Stimulated activated CD8-positive, alpha-beta memory T cell treated with anti-CD3 and anti-CD28 coated beads, Interleukin-4, amount 100 ng/mL, for 48 hours (primary cell): ENCODE measurements at regions not wholly inside any gene's neighbourhood (a gene's known extent, or its start where the extent isn't known, plus 50 kb on each side); places are given as distances from the start of the nearest gene placed in this dataset.
"Not testable (repeated sequence)": the region's sequence is repeated elsewhere in the genome, so short reads cannot be mapped to it uniquely, and the experiment has no call there.

Source experiments
- DNase-seq: peaks from one replicate; pipeline ENCODE4 v3.0.0-alpha.2; 2020

- DNase-seq: not testable (repeated sequence)
Measured at GRCh38 chr13:18773988-18774387, 407.6 kb downstream of the TUBA3C start.

DNA sequence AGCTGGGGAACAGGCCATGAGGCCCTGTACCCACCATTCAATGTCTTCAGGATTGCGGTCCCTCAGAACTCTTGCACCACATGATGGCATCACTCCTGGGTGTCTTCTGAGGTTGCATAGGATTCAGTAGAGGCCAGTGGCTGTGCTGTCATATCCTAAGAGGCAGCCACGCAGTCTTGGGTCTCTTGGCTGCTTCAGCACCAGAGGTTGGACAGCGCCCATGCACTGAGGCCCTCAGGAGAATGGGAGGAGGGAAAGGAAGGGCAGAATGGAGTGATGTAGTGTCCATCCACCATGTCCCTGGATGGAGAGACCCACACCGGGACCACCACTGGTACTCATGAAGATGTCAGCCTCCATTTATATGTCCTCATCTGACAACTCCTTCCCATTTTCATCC, 439.9 kb downstream of the TUBA3C start:
- not testable (repeated sequence) for DNase-seq

DNA sequence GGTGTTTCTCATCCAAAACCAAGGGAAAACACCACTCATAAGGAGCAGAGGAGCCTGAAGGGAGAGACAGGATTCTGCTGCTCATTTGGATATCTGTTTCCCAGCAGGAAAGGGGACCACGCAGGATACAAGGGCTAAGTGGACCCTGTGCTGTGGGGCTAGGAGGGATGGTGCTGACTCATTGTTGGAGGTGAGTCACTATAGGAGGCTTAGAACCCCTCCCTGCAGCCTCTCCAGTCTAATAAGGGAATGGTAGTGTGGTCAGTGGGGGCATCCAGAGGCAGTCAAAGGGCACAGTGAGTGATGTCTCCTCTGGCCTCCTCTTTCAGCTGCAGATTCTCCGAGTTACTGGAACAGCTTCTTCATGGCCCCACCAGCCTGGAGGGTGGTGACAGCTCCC, 442.3 kb downstream of the TUBA3C start:
- DNase-seq: no peak

DNA sequence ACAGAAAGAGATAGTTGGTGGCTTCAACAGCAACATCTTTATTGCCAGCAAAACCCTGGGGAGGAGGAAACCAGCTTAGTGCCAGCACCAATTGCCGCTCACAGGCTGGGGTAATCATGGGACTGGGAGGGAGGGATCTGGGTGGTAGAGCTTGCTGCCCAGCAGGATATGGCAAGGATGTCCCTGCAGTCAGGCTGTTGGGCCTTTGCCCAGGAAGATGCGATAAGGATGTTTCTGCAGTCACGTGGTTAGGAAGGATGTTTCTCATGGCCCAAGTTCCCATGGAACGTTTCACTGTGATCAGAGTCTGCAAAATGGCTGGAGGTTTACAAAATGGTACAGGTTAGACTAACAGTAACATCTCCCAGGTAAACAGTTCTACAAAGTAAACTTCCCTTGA, 443.5 kb downstream of the TUBA3C start:
- DNase-seq: not testable (repeated sequence)

DNA sequence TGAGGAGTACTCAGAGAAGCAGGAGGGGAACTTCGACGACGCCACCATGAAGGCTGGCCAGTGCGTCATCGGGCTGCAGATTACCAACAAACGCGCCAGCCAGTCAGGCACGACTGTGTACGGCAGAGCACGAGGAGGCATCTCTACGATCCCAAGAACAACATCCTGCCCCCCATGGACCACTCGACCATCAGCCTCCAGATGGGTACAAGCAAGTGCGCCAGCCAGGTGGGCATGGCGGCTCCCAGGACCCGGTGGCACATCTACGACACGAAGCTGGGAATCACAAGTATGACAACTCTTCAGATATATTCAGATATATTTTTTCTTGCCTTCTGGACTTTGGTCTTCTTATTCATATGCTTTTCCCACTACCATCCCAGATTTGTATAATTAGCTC, 454.5 kb downstream of the TUBA3C start:
- DNase-seq: not testable (repeated sequence)

DNA sequence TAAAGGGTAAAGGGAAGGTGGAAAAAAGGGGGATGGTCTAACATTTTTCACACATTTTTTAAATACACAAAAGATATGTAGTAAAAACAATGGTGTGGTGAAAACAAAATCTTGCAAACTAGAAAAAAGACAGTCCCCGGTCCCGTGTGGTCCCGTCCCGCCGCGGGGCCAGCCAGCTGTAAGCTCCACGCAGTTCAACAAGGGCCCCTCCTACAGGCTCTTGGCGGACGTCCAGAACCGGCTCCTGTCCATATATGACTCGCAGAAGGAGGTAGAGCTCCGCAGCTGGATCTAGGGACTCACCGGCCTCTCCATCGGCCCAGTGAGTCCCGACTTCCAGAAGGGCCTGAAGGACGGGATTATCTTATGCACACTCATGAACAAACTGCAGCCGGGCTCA, 455.1 kb downstream of the TUBA3C start:
- not testable (repeated sequence) for DNase-seq

GRCh38 chr13:18725242-18725822, 456.3 kb downstream of the TUBA3C start:
- DNase-seq: not testable (repeated sequence)

DNA sequence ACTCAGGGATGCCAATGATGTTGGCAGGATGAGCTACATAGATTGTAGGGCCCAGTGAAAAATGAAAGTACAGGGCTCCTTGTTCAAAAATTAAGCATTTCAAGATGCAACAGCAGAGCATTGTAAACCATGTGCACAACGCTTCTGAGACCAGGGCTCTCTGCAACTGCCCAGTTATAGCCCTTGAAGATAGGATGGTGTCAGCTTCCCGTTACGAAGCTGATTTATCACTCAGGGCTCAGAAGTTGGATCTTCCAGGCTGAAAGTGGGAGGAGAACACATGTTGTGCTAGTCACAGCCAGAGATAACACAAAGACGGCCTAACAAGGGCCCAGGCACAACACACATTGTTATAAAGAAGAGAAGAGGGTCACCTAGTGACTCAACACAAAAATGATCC, 466.7 kb downstream of the TUBA3C start:
- no peak for DNase-seq

DNA sequence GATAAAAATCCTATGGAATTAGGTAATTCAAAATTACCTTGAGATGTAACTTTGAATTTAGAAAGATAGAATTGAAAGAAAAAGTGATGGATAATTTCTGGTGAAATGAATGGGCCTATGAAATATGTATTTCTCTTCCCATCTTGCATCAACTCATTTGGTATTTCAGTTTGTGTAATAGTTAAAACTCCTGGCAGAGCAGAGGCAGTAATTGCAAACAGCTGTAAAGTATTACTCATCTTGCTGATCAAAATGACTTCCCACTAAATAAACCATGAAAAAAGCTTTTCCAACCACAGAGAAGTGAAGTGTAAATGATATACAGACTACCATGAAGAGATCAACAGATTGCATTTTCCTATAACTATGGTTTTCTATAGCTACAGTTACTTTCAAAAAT, 471.0 kb downstream of the TUBA3C start:
- not testable (repeated sequence) for DNase-seq

- not testable (repeated sequence) for DNase-seq
Measured at GRCh38 chr13:18706538-18706937, 475.1 kb downstream of the TUBA3C start.

DNA sequence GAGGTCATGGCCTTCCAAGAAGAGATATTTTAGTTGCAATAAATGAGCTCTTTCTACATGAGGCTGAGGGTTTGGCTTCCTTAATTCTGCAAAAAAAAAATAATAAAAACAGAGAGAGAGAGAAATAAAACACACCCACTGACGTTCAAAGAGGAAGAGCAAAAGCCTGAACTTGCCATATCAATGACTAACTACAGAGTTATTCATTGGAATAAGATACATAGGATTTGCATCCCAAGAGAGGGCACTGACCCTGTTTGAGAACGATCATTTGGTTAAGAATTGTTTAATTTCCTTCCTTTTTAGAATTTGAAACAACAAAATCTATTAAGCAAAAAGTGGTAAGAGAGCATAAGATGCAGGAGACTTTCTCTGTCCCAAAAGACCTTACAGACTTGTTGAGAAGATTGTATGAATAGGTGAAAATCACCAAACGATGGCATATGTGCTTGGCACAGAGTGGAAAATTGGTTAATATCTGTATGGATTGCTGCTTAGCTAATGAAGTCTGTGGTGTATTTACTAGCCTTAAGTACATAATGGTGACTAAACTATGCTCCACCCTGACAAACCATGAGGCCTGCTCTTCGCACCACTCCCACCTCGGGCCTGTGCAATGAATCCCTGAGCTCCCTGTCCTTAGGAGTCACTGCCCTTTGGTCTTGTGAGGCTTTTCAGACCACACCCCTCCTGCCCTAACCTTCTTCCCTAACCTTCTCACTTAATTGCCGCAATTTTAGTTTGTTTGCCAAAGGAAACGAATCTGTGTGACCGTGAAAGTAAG, 479.0 kb downstream of the TUBA3C start:
- not testable (repeated sequence) for DNase-seq

- DNase-seq: not testable (repeated sequence)
Measured at GRCh38 chr13:18698332-18698731, 483.3 kb downstream of the TUBA3C start.

- DNase-seq: not testable (repeated sequence)
Measured at GRCh38 chr13:18697851-18698250, 483.8 kb downstream of the TUBA3C start.

DNA sequence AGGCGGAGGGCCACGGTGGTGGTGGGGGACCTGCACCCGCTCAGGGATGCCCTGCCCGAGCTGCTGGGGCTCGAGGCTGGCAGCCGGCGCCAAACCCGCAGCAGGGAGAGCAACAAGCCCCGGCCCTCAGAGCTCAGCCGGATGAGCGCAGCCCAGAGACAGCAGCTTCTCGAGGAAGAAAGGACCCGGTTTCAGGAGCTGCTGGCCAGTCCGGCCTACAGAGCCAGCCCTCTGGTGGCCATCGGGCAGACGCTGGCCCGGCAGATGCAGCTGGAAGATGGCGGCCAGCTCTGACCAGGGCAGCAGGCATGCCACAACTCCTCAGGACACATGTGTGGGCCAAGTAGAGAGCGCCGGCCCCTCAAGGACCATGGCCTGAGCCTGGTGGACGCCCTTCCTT, 484.4 kb downstream of the TUBA3C start:
- DNase-seq: not testable (repeated sequence)

DNA sequence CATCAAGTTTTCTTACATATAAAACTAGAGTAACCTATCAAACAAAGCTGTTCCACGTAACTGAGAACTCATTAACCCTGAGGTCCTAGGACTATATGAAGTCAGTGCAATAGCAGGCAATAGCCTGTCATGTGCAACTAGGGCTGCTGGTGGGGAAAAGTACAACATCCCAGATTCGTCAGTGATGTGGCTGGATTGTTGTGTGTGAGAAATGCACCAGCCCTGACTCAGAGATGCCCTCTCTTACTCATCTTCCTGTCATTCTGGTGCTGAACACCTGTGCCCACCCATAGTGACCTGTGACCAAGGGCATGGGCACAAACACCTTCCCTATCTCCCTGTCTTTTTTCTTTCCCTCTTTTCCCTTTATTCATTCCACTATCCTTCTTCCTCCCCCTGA, 504.2 kb downstream of the TUBA3C start:
- not testable (repeated sequence) for DNase-seq

DNA sequence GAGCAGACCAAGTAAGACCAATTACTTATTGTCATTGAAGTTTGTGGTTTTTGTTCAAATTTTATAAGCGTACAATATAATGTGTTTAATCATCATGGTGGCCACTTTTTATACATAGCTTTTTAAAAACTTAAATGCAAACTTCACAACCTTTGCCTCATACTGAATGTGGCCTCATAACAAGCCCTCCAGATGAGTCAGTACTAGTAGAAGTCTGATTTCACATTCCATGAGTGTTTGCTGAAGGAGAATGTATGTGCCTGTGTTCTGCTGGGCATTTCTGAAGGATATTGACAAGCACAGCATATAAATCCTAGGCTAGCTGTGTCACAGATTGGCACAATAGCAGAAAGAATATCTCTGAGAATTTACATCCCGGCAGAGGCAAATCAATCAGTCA, 506.4 kb downstream of the TUBA3C start:
- DNase-seq: not testable (repeated sequence)

GRCh38 chr13:18673794-18674193, 507.8 kb downstream of the TUBA3C start:
- DNase-seq: not testable (repeated sequence)

GRCh38 chr13:18666585-18666984, 515.0 kb downstream of the TUBA3C start:
- DNase-seq: not testable (repeated sequence)

DNA sequence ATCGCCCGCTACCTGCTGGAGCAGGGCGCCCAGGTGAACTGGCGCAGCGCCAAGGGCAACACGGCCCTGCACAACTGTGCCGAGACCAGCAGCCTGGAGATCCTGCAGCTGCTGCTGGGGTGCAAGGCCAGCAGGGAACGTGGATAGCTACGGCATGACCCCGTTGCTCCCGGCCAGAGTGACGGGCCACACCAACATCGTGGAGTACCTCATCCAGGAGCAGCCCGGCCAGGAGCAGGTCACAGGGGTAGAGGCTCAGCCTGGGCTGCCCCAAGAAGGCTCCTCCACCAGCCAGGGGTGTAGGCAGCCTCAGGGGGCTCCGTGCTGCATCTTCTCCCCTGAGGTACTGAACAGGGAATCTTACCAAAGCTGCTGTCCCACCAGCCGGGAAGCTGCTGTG, 515.9 kb downstream of the TUBA3C start:
- DNase-seq: not testable (repeated sequence)

DNA sequence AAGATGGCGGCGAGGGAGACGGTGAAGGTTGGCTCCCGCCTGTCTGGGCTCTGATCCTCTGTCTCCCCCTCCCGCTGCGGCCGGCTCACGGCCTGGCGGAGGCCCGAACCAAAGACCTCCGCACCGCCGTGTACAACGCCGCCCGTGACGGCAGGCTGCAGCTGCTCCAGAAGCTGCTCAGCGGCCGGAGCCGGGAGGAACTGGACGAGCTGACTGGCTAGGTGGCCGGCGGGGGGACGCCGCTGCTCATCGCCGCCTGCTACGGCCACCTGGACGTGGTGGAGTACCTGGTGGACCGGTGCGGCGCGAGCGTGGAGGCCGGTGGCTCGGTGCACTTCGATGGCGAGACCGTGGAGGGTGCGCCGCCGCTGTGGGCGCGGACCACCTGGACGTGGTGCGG, 516.5 kb downstream of the TUBA3C start:
- not testable (repeated sequence) for DNase-seq

- DNase-seq: not testable (repeated sequence)
Measured at GRCh38 chr13:18663222-18663621, 518.4 kb downstream of the TUBA3C start.

DNA sequence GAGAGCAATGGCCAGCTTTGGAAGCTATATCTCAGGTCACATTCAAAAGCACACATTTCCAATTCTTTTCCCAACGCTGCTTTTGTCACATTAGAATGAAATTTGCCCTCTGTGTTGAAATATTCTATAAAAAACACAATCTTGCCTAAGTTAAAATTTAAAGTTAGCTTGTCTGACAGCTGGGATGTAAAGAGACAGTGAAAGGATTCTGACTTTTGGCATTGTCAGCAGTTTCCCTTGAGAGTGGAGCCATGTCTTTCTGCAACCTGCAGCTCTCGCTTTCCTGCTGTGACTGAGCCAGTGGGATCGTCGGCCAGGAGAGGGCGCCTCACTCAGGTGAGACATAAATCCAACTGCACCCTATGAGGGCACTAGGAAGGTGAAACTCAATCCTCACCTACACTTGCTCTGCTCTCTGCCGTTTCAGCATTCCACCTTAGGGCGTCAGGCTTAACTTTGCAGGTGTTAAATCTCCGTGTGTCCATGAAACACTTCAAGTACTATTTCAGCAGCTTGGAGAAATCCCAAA, 537.9 kb downstream of the TUBA3C start:
- DNase-seq: peak; percentile 55

GRCh38 chr13:18628928-18629327, 552.7 kb downstream of the TUBA3C start:
- not testable (repeated sequence) for DNase-seq

DNA sequence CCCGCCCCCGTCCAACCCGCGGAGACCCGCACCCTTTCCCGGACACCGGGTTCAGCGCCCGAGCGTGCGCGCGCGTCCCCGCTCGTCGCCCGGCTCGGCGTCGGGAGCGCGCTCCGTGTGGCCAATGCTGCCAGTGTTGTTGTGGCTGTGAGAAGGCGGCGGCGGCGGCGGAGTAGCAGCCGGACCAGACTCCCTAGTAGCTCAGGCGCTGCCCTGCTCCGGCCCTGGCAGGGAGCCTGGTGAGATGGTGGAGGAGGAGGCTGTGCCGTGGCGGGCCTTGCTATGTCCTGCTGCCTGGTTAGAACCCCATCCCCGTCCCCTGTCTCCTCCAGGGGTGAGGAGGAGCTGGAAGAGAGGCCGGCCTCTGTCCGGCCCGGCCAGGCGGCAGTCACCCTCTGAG, 553.2 kb downstream of the TUBA3C start:
- DNase-seq: no peak
